ENCODE measurements at regions not wholly inside any gene's neighbourhood (a gene's known extent, or its start where the extent isn't known, plus 50 kb on each side); places are given as distances from the start of the nearest gene placed in this dataset.
A peak's percentile ranks its signal among the peaks of the same experiment; 100 is the strongest.

- Histone ChIP-seq H4K20me1 (ENCODE audit: control insufficient read depth, extremely low read depth, insufficient read depth, low read length) (no peaks in the 10 kb centered on the region), H3K9me3 (ENCODE audit: control insufficient read depth, insufficient read depth, low read depth, low read length) (no peaks in the 10 kb centered on the region)
Observed at GRCh38 chr2:13110825-13111224, 394.1 kb downstream of the TRIB2 start.

GRCh38 chr2:13113002-13113401 is 396.3 kb downstream of the TRIB2 start:
- TF ChIP-seq EZH2 (IDR thresholded peaks at IDR 0.05; ENCODE audit: low read length, missing control alignments): no peak
- TF ChIP-seq CTCF (conservative IDR thresholded peaks at IDR 0.05 in 1 of 2, IDR thresholded peaks at IDR 0.05 in 1 of 2; ENCODE audit: low read depth in 1 of 2, low read length in 2 of 2): no peak
- no peaks in the 10 kb centered on the region for H3K9me3 ChIP-seq (ENCODE audit: control insufficient read depth, insufficient read depth, low read depth, low read length)
- H3K9ac ChIP-seq (ENCODE audit: insufficient read depth, low read length): no peak overlapping the region
- H3K36me3 ChIP-seq (ENCODE audit: control insufficient read depth, insufficient read depth, low read length): no peaks in the 10 kb centered on the region
- H3K4me3 ChIP-seq (replicated peaks in 1 of 4; ENCODE audit: control extremely low read depth in 1 of 4, insufficient read depth in 1 of 4, low read depth in 3 of 4, low read length in 4 of 4): no peak overlapping the region
- H4K20me1 ChIP-seq (ENCODE audit: control insufficient read depth, extremely low read depth, insufficient read depth, low read length): no peaks in the 10 kb centered on the region
- H3K27ac ChIP-seq (ENCODE audit: insufficient read depth, low read length): no peak overlapping the region
- no peaks in the 10 kb centered on the region for H3K79me2 ChIP-seq (ENCODE audit: control insufficient read depth, insufficient read depth, low read length)
- H3K4me1 ChIP-seq (ENCODE audit: control insufficient read depth, extremely low read depth, insufficient read depth, low read length): no peaks in the 10 kb centered on the region
- H3K4me2 ChIP-seq (ENCODE audit: extremely low read depth, insufficient read depth, low read length): no peak overlapping the region
- no peaks in the 10 kb centered on the region for H3K27me3 ChIP-seq (ENCODE audit: control insufficient read depth, insufficient read depth, low read length)
- no peak overlapping the region for H2AFZ ChIP-seq (ENCODE audit: low read length)
- no peak for DNase-seq (ENCODE audit: low read depth in 2 of 2)

More at GRCh38 chr2:13110825-13111224, 394.1 kb downstream of the TRIB2 start:
- H3K36me3 ChIP-seq (ENCODE audit: control insufficient read depth, insufficient read depth, low read length): no peaks in the 10 kb centered on the region
- no peak overlapping the region for H3K9ac ChIP-seq (ENCODE audit: insufficient read depth, low read length)
- H3K4me2 ChIP-seq (ENCODE audit: extremely low read depth, insufficient read depth, low read length): no peak overlapping the region
- H3K4me3 ChIP-seq (replicated peaks in 1 of 4; ENCODE audit: control extremely low read depth in 1 of 4, insufficient read depth in 1 of 4, low read depth in 3 of 4, low read length in 4 of 4): no peak overlapping the region
- no peaks in the 10 kb centered on the region for H3K27me3 ChIP-seq (ENCODE audit: control insufficient read depth, insufficient read depth, low read length)
- H2AFZ ChIP-seq (ENCODE audit: low read length): no peak overlapping the region
- no peak for DNase-seq (ENCODE audit: low read depth in 2 of 2)
- no peaks in the 10 kb centered on the region for H3K4me1 ChIP-seq (ENCODE audit: control insufficient read depth, extremely low read depth, insufficient read depth, low read length)
- no peak overlapping the region for H3K27ac ChIP-seq (ENCODE audit: insufficient read depth, low read length)
- TF ChIP-seq CTCF (conservative IDR thresholded peaks at IDR 0.05 in 1 of 2, IDR thresholded peaks at IDR 0.05 in 1 of 2; ENCODE audit: low read depth in 1 of 2, low read length in 2 of 2): no peak
- no peak for TF ChIP-seq EZH2 (IDR thresholded peaks at IDR 0.05; ENCODE audit: low read length, missing control alignments)
- no peaks in the 10 kb centered on the region for H3K79me2 ChIP-seq (ENCODE audit: control insufficient read depth, insufficient read depth, low read length)

GRCh38 chr2:13114391-13114790 is 397.7 kb downstream of the TRIB2 start:
- TF ChIP-seq CTCF (conservative IDR thresholded peaks at IDR 0.05 in 1 of 2, IDR thresholded peaks at IDR 0.05 in 1 of 2; ENCODE audit: low read depth in 1 of 2, low read length in 2 of 2) (no peak), EZH2 (IDR thresholded peaks at IDR 0.05; ENCODE audit: low read length, missing control alignments) (no peak)
- peak; percentile 64 to 71 for DNase-seq (ENCODE audit: low read depth in 2 of 2)
- no peaks in the 10 kb centered on the region for H3K9me3 ChIP-seq (ENCODE audit: control insufficient read depth, insufficient read depth, low read depth, low read length)
- H3K27me3 ChIP-seq (ENCODE audit: control insufficient read depth, insufficient read depth, low read length): no peaks in the 10 kb centered on the region
- H3K27ac ChIP-seq (ENCODE audit: insufficient read depth, low read length): no peak overlapping the region
- H3K4me1 ChIP-seq (ENCODE audit: control insufficient read depth, extremely low read depth, insufficient read depth, low read length): no peaks in the 10 kb centered on the region
- H3K79me2 ChIP-seq (ENCODE audit: control insufficient read depth, insufficient read depth, low read length): no peaks in the 10 kb centered on the region
- H3K4me3 ChIP-seq (replicated peaks in 1 of 4; ENCODE audit: control extremely low read depth in 1 of 4, insufficient read depth in 1 of 4, low read depth in 3 of 4, low read length in 4 of 4): no peak overlapping the region
- no peak overlapping the region for H3K9ac ChIP-seq (ENCODE audit: insufficient read depth, low read length)
- no peak overlapping the region for H2AFZ ChIP-seq (ENCODE audit: low read length)
- H3K4me2 ChIP-seq (ENCODE audit: extremely low read depth, insufficient read depth, low read length): no peak overlapping the region
- H3K36me3 ChIP-seq (ENCODE audit: control insufficient read depth, insufficient read depth, low read length): no peaks in the 10 kb centered on the region
- no peaks in the 10 kb centered on the region for H4K20me1 ChIP-seq (ENCODE audit: control insufficient read depth, extremely low read depth, insufficient read depth, low read length)
